WTC11 (cell line): ENCODE measurements at regions not wholly inside any gene's neighbourhood (a gene's known extent, or its start where the extent isn't known, plus 50 kb on each side); places are given as distances from the start of the nearest gene placed in this dataset.

Source experiments
- CREB1 ChIP-seq: sonication (generic); formaldehyde crosslinking; IDR thresholded peaks from 2 replicates; pipeline ENCODE4 v1.8.0; 2023; ENCODE audit warnings: mild to moderate bottlenecking, missing genetic modification reagents
- ETV6 ChIP-seq: sonication (generic); formaldehyde crosslinking; IDR thresholded peaks from 2 replicates; pipeline ENCODE4 v1.8.1; 2022; ENCODE audit warnings: mild to moderate bottlenecking, missing genetic modification reagents
- FOXK1 ChIP-seq: sonication (generic); formaldehyde crosslinking; IDR thresholded peaks from 2 replicates; pipeline ENCODE4 v1.8.0; 2022; ENCODE audit warnings: mild to moderate bottlenecking, moderate library complexity, missing genetic modification reagents
- NFYB ChIP-seq: sonication (generic); formaldehyde crosslinking; conservative IDR thresholded peaks from 2 replicates; pipeline ENCODE4 v1.8.0; 2022; ENCODE audit warnings: low read depth, missing genetic modification reagents
- NR2C2 ChIP-seq: sonication (generic); formaldehyde crosslinking; IDR thresholded peaks from 2 replicates; pipeline ENCODE4 v1.8.0; 2022; ENCODE audit warnings: mild to moderate bottlenecking, missing genetic modification reagents
- TP53 ChIP-seq: sonication (generic); formaldehyde crosslinking; IDR thresholded peaks from 2 replicates; pipeline ENCODE4 v1.8.1; 2023; ENCODE audit warnings: mild to moderate bottlenecking, missing genetic modification reagents
- ZNF232 ChIP-seq: sonication (generic); formaldehyde crosslinking; IDR thresholded peaks from 2 replicates; pipeline ENCODE4 v1.8.0; 2022; ENCODE audit warnings: mild to moderate bottlenecking, missing genetic modification reagents
- TF ChIP-seq, protein P1 (sequence below): fragments of 200-600 bp; IDR thresholded peaks from 2 replicates; pipeline ENCODE4 v1.8.0; 2022; ENCODE audit warnings: antibody characterized with exemption
- TF ChIP-seq, protein P2 (sequence below): sonication (generic); formaldehyde crosslinking; IDR thresholded peaks from 2 replicates; pipeline ENCODE4 v1.8.1; 2023; ENCODE audit warnings: mild to moderate bottlenecking, missing genetic modification reagents, borderline replicate concordance
- TF ChIP-seq, protein P3 (sequence below): fragments of 250-450 bp; sonication (Bioruptor Pico); IDR thresholded peaks from 2 replicates; pipeline ENCODE4 v1.8.0; 2021; ENCODE audit warnings: mild to moderate bottlenecking
- TF ChIP-seq, protein P4 (sequence below): sonication (generic); formaldehyde crosslinking; IDR thresholded peaks from 2 replicates; pipeline ENCODE4 v1.8.1; 2023; ENCODE audit warnings: mild to moderate bottlenecking, moderate library complexity, missing genetic modification reagents
- TF ChIP-seq, protein P5 (sequence below): sonication (generic); formaldehyde crosslinking; IDR thresholded peaks from 2 replicates; pipeline ENCODE4 v1.8.1; 2022; ENCODE audit warnings: missing genetic modification reagents, borderline replicate concordance
- TF ChIP-seq, protein P6 (sequence below): sonication (generic); formaldehyde crosslinking; IDR thresholded peaks from 2 replicates; pipeline ENCODE4 v1.8.1; 2023; ENCODE audit warnings: mild to moderate bottlenecking, missing genetic modification reagents

DNA sequence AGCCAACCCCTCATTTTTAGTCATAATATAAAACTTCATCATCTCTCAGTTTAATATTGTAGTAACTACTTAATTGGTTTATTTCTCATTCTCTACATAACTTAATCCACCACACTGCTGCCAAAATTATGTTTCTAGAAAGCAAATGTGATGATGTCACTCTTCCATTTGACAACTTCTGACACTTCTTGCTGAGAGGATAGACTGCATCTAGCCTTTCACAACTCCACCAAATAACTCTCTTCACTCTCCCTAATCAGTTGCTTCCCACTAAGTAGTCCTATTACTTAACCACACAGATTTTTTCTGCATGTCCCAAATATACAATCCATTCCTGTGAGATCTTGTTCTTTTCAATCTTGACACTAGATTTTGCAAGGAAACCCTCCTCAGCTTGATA, 951.3 kb downstream of the EPHA7 start:
- TF ChIP-seq ZNF232 (CRISPR knock-in tag) (no peak), CREB1 (CRISPR knock-in tag) (no peak), FOXK1 (CRISPR knock-in tag) (no peak), ETV6 (CRISPR knock-in tag) (no peak), TP53 (CRISPR knock-in tag) (no peak), NR2C2 (no peak), NFYB (CRISPR knock-in tag) (no peak)
- TF ChIP-seq, protein P1, sequence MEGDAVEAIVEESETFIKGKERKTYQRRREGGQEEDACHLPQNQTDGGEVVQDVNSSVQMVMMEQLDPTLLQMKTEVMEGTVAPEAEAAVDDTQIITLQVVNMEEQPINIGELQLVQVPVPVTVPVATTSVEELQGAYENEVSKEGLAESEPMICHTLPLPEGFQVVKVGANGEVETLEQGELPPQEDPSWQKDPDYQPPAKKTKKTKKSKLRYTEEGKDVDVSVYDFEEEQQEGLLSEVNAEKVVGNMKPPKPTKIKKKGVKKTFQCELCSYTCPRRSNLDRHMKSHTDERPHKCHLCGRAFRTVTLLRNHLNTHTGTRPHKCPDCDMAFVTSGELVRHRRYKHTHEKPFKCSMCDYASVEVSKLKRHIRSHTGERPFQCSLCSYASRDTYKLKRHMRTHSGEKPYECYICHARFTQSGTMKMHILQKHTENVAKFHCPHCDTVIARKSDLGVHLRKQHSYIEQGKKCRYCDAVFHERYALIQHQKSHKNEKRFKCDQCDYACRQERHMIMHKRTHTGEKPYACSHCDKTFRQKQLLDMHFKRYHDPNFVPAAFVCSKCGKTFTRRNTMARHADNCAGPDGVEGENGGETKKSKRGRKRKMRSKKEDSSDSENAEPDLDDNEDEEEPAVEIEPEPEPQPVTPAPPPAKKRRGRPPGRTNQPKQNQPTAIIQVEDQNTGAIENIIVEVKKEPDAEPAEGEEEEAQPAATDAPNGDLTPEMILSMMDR, result no peak
- TF ChIP-seq, protein P2, sequence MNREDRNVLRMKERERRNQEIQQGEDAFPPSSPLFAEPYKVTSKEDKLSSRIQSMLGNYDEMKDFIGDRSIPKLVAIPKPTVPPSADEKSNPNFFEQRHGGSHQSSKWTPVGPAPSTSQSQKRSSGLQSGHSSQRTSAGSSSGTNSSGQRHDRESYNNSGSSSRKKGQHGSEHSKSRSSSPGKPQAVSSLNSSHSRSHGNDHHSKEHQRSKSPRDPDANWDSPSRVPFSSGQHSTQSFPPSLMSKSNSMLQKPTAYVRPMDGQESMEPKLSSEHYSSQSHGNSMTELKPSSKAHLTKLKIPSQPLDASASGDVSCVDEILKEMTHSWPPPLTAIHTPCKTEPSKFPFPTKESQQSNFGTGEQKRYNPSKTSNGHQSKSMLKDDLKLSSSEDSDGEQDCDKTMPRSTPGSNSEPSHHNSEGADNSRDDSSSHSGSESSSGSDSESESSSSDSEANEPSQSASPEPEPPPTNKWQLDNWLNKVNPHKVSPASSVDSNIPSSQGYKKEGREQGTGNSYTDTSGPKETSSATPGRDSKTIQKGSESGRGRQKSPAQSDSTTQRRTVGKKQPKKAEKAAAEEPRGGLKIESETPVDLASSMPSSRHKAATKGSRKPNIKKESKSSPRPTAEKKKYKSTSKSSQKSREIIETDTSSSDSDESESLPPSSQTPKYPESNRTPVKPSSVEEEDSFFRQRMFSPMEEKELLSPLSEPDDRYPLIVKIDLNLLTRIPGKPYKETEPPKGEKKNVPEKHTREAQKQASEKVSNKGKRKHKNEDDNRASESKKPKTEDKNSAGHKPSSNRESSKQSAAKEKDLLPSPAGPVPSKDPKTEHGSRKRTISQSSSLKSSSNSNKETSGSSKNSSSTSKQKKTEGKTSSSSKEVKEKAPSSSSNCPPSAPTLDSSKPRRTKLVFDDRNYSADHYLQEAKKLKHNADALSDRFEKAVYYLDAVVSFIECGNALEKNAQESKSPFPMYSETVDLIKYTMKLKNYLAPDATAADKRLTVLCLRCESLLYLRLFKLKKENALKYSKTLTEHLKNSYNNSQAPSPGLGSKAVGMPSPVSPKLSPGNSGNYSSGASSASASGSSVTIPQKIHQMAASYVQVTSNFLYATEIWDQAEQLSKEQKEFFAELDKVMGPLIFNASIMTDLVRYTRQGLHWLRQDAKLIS (CRISPR knock-in tag), result no peak
- TF ChIP-seq, protein P3, sequence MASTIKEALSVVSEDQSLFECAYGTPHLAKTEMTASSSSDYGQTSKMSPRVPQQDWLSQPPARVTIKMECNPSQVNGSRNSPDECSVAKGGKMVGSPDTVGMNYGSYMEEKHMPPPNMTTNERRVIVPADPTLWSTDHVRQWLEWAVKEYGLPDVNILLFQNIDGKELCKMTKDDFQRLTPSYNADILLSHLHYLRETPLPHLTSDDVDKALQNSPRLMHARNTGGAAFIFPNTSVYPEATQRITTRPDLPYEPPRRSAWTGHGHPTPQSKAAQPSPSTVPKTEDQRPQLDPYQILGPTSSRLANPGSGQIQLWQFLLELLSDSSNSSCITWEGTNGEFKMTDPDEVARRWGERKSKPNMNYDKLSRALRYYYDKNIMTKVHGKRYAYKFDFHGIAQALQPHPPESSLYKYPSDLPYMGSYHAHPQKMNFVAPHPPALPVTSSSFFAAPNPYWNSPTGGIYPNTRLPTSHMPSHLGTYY (CRISPR knock-in tag), result no peak
- TF ChIP-seq, protein P4, sequence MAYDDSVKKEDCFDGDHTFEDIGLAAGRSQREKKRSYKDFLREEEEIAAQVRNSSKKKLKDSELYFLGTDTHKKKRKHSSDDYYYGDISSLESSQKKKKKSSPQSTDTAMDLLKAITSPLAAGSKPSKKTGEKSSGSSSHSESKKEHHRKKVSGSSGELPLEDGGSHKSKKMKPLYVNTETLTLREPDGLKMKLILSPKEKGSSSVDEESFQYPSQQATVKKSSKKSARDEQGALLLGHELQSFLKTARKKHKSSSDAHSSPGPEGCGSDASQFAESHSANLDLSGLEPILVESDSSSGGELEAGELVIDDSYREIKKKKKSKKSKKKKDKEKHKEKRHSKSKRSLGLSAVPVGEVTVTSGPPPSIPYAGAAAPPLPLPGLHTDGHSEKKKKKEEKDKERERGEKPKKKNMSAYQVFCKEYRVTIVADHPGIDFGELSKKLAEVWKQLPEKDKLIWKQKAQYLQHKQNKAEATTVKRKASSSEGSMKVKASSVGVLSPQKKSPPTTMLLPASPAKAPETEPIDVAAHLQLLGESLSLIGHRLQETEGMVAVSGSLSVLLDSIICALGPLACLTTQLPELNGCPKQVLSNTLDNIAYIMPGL, result no peak
- TF ChIP-seq, protein P5, sequence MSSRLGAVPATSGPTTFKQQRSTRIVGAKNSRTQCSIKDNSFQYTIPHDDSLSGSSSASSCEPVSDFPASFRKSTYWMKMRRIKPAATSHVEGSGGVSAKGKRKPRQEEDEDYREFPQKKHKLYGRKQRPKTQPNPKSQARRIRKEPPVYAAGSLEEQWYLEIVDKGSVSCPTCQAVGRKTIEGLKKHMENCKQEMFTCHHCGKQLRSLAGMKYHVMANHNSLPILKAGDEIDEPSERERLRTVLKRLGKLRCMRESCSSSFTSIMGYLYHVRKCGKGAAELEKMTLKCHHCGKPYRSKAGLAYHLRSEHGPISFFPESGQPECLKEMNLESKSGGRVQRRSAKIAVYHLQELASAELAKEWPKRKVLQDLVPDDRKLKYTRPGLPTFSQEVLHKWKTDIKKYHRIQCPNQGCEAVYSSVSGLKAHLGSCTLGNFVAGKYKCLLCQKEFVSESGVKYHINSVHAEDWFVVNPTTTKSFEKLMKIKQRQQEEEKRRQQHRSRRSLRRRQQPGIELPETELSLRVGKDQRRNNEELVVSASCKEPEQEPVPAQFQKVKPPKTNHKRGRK (CRISPR knock-in tag), result no peak
- TF ChIP-seq, protein P6, sequence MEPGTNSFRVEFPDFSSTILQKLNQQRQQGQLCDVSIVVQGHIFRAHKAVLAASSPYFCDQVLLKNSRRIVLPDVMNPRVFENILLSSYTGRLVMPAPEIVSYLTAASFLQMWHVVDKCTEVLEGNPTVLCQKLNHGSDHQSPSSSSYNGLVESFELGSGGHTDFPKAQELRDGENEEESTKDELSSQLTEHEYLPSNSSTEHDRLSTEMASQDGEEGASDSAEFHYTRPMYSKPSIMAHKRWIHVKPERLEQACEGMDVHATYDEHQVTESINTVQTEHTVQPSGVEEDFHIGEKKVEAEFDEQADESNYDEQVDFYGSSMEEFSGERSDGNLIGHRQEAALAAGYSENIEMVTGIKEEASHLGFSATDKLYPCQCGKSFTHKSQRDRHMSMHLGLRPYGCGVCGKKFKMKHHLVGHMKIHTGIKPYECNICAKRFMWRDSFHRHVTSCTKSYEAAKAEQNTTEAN (CRISPR knock-in tag), result no peak
